AG09319 (cell line): ENCODE measurements at regions not wholly inside any gene's neighbourhood (a gene's known extent, or its start where the extent isn't known, plus 50 kb on each side); places are given as distances from the start of the nearest gene placed in this dataset.

Experiments used
- DNase-seq: peaks from one replicate; pipeline ENCODE4 v3.0.0-alpha.2; 2010; ENCODE audit warnings: low read depth; ENCODE audit errors: extremely low read depth
- TF ChIP-seq, protein P1 (sequence below): IDR thresholded peaks from 2 replicates; pipeline ENCODE4 v1.5.1; 2011; ENCODE audit warnings: low read depth, mild to moderate bottlenecking, inconsistent platforms, low read length, moderate library complexity

DNA sequence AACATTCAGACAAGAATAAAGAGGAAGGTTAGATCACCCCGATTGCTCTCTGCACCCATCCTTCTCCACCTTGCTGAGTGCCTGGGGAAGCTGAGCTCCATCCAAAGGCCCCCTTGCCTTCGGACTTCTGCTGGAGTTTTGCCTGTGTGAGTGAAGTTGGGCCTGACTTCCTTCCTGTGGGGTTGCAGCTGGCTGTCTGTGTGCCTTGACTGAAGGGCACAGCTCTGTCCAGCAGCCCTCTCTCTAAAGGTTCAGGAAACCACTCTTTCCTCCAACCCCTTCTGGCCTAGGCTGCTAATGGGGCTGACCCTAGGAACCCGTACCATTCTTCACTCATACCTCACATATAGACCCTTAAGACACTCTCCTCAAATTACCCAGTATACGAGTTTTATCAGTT is 173.4 kb upstream of the HMCN1 start:
- TF ChIP-seq, protein P1, sequence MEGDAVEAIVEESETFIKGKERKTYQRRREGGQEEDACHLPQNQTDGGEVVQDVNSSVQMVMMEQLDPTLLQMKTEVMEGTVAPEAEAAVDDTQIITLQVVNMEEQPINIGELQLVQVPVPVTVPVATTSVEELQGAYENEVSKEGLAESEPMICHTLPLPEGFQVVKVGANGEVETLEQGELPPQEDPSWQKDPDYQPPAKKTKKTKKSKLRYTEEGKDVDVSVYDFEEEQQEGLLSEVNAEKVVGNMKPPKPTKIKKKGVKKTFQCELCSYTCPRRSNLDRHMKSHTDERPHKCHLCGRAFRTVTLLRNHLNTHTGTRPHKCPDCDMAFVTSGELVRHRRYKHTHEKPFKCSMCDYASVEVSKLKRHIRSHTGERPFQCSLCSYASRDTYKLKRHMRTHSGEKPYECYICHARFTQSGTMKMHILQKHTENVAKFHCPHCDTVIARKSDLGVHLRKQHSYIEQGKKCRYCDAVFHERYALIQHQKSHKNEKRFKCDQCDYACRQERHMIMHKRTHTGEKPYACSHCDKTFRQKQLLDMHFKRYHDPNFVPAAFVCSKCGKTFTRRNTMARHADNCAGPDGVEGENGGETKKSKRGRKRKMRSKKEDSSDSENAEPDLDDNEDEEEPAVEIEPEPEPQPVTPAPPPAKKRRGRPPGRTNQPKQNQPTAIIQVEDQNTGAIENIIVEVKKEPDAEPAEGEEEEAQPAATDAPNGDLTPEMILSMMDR, result no peak
- DNase-seq, result no peak

DNA sequence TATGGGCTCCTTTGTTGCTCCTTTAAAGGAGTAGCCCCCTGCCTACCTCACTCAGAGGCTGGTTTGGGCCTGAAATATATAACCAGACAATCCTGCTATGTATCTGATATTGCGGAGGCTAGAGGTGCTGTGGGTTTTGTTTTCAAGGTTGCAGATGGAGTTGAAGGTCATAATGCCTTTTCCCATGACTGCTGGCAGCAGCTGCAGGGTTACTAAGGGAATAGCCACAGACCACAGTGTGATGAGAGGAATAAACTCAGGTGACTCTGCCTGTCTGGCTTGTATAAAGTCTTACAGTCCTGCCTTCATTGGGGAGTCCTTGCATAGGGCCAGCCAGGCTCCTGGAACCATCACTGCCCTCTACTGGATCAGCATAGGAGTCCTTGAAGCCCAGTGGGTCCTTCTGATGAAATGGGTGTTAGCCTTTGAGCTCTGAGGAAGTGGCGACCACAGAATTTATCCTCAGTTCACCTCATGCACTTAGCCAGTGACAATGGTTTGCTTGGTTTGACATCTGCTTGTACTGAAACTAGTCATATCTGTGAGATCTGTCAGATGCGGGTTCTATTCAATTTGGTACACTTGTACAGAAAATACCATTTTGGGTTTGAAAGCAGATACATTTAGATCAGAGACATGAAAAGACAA is 174.4 kb upstream of the HMCN1 start:
- DNase-seq, result peak; percentile 14
- TF ChIP-seq, protein P1, result peak; percentile 45

DNA sequence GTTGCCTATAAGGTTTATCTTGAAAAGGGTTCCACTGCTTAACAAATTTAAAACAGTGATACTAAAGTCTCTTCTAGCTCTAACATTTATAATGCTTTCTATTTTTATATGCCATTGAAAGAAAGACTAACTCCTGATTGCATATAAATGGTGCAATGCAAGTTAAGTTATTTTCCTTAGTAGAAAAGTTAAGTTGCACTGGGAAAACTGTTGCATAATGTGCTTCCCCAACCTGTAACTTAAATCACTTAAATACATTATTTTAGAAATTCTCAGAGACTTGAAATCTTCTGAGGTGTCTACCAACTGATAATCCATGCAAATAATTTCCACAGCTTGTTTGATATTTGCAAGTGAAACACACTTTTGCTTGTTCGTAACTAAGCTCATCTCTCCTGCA is 175.0 kb upstream of the HMCN1 start:
- no peak for DNase-seq
- TF ChIP-seq, protein P1, result no peak

DNA sequence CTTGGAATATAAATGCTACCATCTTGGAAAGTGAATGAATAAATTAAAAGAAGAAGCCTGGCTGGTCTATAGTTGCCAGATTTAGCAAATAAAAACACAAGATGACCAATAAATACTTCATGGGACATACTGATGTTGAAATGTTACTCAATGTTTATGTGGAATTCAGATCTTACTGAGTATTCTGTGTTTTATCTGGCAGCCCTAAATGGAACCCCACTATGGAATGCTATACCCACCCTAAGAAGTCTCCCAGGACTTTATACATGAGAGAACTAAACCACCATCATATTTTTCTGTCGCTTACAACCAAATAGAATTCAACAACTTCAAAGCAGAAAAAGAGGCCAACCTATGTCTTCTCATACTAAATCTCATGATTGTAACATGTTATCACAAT is 177.6 kb upstream of the HMCN1 start:
- no peak for DNase-seq

DNA sequence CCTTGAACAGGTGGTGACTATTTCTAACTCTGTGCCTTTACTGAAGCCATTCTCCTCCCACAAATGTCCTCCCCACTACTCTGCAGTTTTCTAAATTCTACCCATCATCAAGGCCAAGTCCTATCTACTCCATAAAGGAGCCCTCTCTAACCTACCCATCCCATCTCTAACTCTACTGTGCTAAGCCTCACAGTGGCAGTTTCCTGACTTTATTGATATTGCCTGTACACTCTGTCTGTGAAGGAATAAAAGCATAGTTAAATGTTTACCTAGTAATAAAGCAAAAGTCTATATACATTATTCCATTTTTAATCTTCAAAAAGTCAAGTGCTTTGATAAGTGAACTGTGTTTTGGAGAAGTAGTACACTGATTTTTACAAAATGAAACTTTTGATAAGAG is 178.4 kb upstream of the HMCN1 start:
- TF ChIP-seq, protein P1, result no peak
- DNase-seq, result no peak

More for the DNA sequence above, 177.6 kb upstream of the HMCN1 start:
- TF ChIP-seq, protein P1, result no peak

DNA sequence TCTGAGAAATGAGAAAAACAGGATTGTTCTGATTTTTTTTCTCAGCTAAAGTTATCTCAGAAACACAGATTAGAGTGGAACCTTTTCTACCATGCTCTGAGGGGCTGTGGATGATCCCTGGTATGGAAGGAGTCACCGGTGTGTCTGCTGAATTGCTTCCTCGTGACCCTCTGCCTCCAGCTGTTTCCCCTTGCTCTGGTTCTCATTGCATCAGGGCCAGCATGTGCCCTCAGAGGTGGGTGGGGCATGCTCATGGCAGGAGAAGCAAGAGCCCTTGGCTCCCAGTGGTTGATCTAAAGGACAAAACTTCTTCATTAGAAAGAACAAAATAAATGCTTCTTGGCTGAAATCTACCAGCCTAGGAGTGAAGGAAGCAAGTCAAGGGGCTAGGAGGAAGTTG is 183.2 kb upstream of the HMCN1 start:
- no peak for DNase-seq
- TF ChIP-seq, protein P1, result no peak

DNA sequence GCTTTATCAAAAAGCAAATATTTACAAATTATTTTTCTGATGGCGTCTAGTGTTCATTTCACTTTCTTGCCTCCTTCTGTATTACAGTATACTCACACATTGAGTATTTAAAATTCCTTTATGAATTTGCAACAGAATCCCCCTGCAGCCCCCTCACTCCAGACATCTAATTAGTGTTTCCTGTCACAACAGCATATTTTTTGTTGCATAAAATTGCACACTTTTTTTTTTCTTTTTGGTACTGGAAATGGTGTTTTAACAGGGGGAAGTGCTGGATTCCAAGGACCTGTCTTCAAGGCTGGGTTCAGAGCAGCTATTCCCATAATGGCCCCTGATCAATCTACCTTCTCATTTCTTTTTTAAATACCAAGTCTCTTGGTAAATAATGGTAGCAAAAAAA is 184.3 kb upstream of the HMCN1 start:
- TF ChIP-seq, protein P1, result no peak
- DNase-seq, result no peak
